GM19397 (cell line): ENCODE measurements at regions not wholly inside any gene's neighbourhood (a gene's known extent, or its start where the extent isn't known, plus 50 kb on each side); places are given as distances from the start of the nearest gene placed in this dataset.
"Not testable (repeated sequence)": the region's sequence is repeated elsewhere in the genome, so short reads cannot be mapped to it uniquely, and the experiment has no call there.

Experiments
- ATAC-seq: cut with Tn5 transposase; IDR thresholded peaks from one replicate; pipeline ENCODE4 v1.9.1; 2021; ENCODE audit warnings: mild to moderate bottlenecking, moderate library complexity; ENCODE audit not compliant: unreplicated experiment

- ATAC-seq, result no peak
Measured at GRCh38 chr3:151596940-151597339, 136.1 kb upstream of the IGSF10 start.

GRCh38 chr3:151593928-151594327, 133.1 kb upstream of the IGSF10 start:
- no peak for ATAC-seq

GRCh38 chr3:151592287-151592686, 131.4 kb upstream of the IGSF10 start:
- ATAC-seq, result no peak

DNA sequence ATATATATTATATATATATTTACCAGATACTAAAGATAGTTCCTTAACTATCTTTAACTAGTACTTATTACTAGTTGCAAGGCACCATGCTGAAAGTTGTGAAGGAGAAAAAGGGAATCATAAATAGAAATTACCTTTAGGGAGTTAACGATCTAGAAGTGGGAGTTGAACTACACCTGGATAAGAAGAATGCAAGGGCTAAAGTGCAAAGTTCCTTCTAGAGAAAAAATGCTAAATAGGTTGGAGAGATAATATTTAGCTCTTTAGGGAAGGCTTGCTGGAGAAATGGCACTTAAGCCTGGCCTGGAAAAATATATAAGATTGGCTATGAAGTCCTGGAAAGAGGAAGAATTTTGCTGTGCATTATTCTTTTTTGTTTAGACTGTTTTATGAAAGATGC, 130.6 kb upstream of the IGSF10 start:
- no peak for ATAC-seq

- no peak for ATAC-seq
Measured at GRCh38 chr3:151589311-151589710, 128.4 kb upstream of the IGSF10 start.

GRCh38 chr3:151587659-151588058, 126.8 kb upstream of the IGSF10 start:
- not testable (repeated sequence) for ATAC-seq

GRCh38 chr3:151584566-151584965, 123.7 kb upstream of the IGSF10 start:
- ATAC-seq, result peak; percentile 64

- ATAC-seq, result no peak
Measured at GRCh38 chr3:151581035-151581434, 120.2 kb upstream of the IGSF10 start.

DNA sequence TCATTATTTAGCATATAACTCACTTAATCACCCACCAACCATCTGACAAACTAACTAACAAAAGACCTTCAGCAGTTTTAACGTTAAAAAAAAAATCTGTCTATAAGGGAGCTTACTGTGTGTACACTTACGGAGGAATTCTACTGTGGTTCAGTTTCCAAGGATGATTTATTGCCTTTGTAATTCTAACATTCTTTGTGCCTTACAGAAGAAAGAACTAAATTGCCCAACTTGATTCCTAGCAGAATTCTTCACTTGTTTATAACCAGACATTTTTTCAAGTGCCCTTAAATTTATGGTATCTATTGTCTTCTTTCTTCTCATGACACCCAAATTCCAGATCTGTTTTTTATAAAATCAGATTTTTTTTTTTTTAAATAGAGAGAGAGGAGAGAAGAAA, 119.7 kb upstream of the IGSF10 start:
- ATAC-seq, result no peak

- ATAC-seq, result no peak
Measured at GRCh38 chr3:151579571-151580270, 118.9 kb upstream of the IGSF10 start.

GRCh38 chr3:151578495-151578894, 117.6 kb upstream of the IGSF10 start:
- no peak for ATAC-seq

DNA sequence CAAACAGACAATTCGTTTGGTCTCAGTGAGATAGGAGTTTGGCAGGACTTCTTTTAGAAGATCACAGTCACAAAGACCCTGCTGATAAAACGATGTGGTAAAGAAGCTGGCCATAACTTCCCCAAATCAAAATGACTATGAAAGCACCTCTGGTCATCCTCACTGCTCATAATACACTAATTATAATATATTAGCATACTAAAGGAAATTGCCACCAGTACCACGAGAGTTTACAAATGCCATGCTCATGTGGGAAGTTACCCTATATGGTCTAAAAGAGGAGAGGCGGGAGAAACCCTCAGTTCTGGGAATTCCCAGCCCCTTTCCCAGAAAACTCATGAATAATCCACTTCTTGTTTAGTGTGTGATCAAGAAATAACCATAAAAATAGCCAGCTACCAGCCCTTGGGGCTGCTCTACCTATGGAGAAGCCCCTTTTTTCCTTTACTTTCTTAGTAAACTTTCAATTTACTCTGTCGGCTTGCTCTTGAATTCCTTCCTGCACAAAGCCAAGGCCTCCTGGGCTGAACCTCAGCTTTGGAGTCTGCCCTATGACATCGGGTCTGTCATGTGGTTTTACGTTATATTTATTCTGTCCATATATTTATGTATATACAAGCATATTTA, 115.8 kb upstream of the IGSF10 start:
- ATAC-seq, result no peak

- ATAC-seq, result no peak
Measured at GRCh38 chr3:151568184-151568583, 107.3 kb upstream of the IGSF10 start.

DNA sequence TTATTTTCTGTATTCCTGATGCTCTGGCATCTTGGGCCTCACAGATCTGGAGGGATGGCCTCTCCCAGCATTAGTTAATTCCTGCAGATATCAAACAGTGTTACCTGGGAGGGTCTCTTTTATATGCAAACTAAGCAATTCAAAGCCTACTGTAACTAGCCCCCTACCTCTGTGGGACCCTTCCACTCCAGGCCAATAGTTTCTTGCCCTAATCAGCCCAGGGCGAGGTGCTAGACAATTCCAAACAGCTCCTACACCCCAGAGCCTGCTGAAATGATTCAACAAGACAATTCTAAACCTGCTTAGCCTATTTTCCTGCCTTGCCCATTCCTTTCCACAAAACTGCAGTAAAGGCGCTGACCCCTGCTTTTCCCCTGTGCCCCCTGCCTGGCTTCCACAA, 106.6 kb upstream of the IGSF10 start:
- ATAC-seq, result no peak

- no peak for ATAC-seq
Measured at GRCh38 chr3:151564261-151564660, 103.4 kb upstream of the IGSF10 start.

DNA sequence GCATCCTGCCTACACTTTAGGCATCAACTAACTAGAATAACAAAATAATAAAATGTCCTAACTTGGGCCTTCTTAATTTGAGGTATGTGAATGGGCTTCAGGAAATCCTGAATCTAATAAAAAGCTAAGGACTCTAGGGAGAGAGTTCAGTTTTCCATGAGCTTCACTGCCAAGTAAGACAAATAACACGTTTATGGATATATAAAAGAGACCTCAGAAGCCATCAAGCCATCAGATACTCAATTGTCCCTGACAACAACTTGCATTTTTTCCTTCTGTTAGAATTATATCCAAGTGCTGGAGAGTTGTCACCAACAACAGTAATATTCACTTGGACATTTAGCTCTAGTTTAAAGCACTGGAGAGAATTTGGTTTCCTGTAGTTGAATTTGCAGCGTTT, 102.4 kb upstream of the IGSF10 start:
- ATAC-seq, result no peak

DNA sequence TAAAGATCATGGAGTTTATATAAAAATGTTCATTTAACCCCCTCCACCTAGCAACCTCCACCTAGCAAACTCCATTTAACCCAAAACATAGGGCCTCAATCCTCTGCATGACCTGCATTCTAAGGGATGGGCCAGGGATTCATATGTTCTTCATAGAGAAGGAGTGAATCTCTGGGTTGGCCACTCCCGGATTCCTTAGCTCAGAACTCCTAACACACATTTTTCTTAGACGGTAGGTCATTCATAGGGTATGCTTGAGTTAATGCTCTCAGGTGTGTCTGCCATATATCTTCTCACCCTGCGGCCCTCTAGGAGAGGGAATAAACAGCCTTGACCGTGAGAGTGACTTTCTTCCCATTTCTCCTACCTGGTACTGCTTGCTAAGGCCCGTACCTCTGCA, 102.0 kb upstream of the IGSF10 start:
- no peak for ATAC-seq

DNA sequence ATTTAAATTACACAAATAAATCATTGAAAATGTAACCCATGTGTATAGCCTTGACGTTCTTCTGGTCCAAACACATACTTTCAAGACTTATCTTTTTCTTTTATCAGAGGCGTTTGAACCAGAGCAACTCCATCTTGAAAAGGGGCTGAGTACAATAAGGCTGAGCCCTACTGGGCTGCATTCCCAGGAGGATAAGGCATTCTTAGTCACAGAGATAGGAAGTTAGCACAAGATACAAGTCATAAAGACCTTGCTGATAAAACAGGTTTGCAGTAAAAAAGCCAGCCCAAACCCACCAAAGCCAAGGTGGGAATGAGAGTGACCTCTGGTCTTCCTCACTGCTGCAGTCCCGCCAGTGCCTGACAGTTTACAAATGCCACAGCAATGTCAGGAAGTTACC, 101.0 kb upstream of the IGSF10 start:
- no peak for ATAC-seq

DNA sequence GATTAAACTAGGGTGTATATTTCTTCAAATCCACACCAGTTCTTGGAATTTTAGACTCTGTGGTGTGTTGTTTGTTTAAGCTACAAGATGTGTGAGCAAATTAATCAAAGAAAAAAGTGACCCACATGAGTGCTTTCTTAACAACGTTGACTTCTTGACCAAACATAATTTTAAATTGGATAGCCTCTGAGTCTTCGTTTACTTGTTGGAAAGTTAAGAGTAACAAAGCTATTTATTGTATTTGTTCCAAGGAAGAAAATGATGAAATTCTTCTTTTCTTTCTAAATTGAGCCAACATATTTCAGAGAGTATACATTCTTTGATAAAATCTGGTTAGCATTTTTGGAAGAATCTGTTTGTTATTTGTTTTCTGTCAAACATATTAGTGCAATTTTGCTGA, 99.9 kb upstream of the IGSF10 start:
- no peak for ATAC-seq

- ATAC-seq, result no peak
Measured at GRCh38 chr3:151559736-151560135, 98.9 kb upstream of the IGSF10 start.

- no peak for ATAC-seq
Measured at GRCh38 chr3:151558661-151559060, 97.8 kb upstream of the IGSF10 start.

DNA sequence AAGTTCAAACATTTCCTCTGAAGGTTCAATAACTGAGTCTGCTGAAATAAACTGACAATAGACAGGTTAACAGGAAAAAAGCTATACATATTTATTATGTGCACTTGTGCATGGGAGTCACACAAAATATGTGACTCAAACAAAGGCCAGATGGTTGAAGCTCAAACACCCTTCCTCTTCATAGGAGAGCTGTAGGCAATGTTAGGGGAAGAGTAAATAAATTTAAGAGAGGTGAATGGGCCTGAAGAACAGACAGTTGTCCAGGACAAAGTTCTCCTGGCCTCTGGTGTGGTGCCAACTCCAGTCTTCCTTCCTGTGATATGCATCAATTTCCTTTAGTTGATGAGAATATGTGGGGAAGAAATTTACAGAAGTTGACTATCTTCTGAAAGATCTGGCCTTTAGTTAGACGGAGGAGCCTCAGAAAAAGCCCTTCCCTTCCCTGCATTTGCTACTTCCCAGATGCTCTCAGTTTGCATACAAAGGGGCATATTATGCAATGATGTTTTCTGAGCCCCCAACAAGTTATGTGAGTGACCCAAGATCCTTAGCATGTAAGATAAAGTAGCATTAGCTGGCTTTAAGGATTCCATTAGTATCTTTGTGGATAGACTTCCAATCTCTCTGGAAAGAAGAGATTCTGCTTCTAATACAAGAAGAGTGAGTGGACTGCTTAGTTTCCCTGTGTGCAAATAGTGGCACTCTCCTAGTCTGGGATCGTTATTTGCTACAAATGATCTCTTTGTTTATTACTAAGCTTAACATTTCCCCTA, 96.4 kb upstream of the IGSF10 start:
- no peak for ATAC-seq
